Kidney glomerular epithelial cell (primary cell): ENCODE measurements at regions not wholly inside any gene's neighbourhood (a gene's known extent, or its start where the extent isn't known, plus 50 kb on each side); places are given as distances from the start of the nearest gene placed in this dataset.
"Not testable (repeated sequence)": the region's sequence is repeated elsewhere in the genome, so short reads cannot be mapped to it uniquely, and the experiment has no call there.

Source experiments
- DNase-seq: peaks from one replicate; lab custom pipeline; 2025; lab: John Stamatoyannopoulos, UW

GRCh38 chr13:61672756-61673155, 257.1 kb upstream of the PCDH20 start:
- DNase-seq: no peak

GRCh38 chr13:61670384-61671161, 254.9 kb upstream of the PCDH20 start:
- DNase-seq: no peak

- DNase-seq: peak; percentile 56
Measured at GRCh38 chr13:61664801-61665705, 249.4 kb upstream of the PCDH20 start.

GRCh38 chr13:61654481-61654880, 238.8 kb upstream of the PCDH20 start:
- DNase-seq: no peak

GRCh38 chr13:61648547-61648946, 232.9 kb upstream of the PCDH20 start:
- no peak for DNase-seq

- DNase-seq: no peak
Measured at GRCh38 chr13:61612192-61612591, 196.5 kb upstream of the PCDH20 start.

GRCh38 chr13:61608138-61608537, 192.5 kb upstream of the PCDH20 start:
- no peak for DNase-seq

GRCh38 chr13:61600360-61601033, 184.8 kb upstream of the PCDH20 start:
- no peak for DNase-seq

- DNase-seq: no peak
Measured at GRCh38 chr13:61592489-61592888, 176.8 kb upstream of the PCDH20 start.

- no peak for DNase-seq
Measured at GRCh38 chr13:61575973-61576372, 160.3 kb upstream of the PCDH20 start.

GRCh38 chr13:61563645-61564044, 148.0 kb upstream of the PCDH20 start:
- DNase-seq: no peak

- DNase-seq: no peak
Measured at GRCh38 chr13:61546911-61547310, 131.3 kb upstream of the PCDH20 start.

GRCh38 chr13:61546413-61546812, 130.8 kb upstream of the PCDH20 start:
- no peak for DNase-seq

- DNase-seq: no peak
Measured at GRCh38 chr13:61536433-61536832, 120.8 kb upstream of the PCDH20 start.

- DNase-seq: no peak
Measured at GRCh38 chr13:61531383-61532065, 115.9 kb upstream of the PCDH20 start.

- not testable (repeated sequence) for DNase-seq
Measured at GRCh38 chr13:61519214-61519613, 103.6 kb upstream of the PCDH20 start.

- no peak for DNase-seq
Measured at GRCh38 chr13:61508936-61509335, 93.3 kb upstream of the PCDH20 start.

- DNase-seq: no peak
Measured at GRCh38 chr13:61500176-61500575, 84.5 kb upstream of the PCDH20 start.

GRCh38 chr13:61495648-61496047, 80.0 kb upstream of the PCDH20 start:
- DNase-seq: no peak

- not testable (repeated sequence) for DNase-seq
Measured at GRCh38 chr13:61493556-61493955, 77.9 kb upstream of the PCDH20 start.

GRCh38 chr13:61486496-61486895, 70.8 kb upstream of the PCDH20 start:
- no peak for DNase-seq
